Germinal center (tissue), 1 donor: ENCODE measurements at regions not wholly inside any gene's neighbourhood (a gene's known extent, or its start where the extent isn't known, plus 50 kb on each side); places are given as distances from the start of the nearest gene placed in this dataset.

Source experiments
- DNase-seq: peaks from one replicate; pipeline ENCODE4 v3.0.0; 2012; ENCODE audit warnings: mixed read lengths, low spot score

- no peak for DNase-seq
Observed at GRCh38 chr3:117463276-117464115, 753.9 kb downstream of the TUSC7 start.

- no peak for DNase-seq
Observed at GRCh38 chr3:117471831-117472230, 762.3 kb downstream of the TUSC7 start.

DNA sequence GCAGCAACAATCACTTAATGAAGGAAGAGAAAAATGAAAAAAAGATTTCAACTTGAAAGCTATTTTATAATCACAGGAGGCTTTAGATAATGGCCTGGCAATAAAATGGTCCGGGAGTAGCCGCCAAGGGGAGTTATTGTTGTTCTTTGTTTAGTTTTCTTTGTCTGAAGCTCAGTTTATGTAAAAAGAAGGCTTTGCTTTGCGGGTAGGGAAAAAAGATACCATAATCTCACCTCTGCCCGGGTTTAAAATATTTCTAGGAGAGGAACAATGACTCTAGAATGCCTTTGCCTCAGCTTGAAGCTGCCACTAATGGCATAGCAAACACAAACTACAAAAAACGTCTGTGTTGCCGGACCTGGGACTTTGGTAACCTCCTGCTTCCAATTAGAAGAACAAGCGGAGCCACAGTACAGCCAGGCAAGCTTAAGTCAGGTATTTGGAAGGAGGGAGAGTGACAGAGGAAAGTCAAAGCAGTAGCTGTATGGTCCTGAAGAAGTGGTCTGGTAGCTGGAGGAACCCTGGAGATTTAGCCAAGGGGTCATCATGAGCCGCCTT is 764.5 kb downstream of the TUSC7 start:
- DNase-seq = no peak

GRCh38 chr3:117476572-117476971 is 767.0 kb downstream of the TUSC7 start:
- no peak for DNase-seq

DNA sequence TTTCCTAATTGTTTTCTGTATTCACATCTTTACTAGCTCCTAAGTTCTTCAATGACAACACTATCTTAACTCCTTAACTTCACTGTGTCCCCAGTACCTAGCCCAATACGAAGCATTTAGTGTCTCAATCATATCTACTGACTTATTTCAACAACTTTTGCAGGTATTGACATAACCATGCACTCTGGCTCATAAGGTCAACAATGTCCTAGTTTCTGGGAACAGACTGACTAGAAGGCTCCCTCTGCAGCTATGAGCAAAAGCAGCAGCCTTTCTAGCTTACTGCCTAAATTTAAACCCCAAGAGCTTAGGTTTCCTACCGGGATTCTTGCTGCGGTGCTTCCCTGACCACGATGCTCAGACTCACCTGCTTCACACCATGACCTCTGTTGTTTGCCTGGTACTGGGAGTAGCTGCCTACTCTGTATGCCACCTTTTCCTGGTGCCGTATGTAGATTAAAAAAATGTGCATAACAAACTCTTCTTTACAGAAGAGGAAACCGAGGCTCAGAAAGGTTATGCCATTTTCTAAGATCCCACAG is 767.7 kb downstream of the TUSC7 start:
- no peak for DNase-seq

- no peak for DNase-seq
Observed at GRCh38 chr3:117479095-117479494, 769.5 kb downstream of the TUSC7 start.

- DNase-seq = no peak
Observed at GRCh38 chr3:117480525-117480924, 770.9 kb downstream of the TUSC7 start.

DNA sequence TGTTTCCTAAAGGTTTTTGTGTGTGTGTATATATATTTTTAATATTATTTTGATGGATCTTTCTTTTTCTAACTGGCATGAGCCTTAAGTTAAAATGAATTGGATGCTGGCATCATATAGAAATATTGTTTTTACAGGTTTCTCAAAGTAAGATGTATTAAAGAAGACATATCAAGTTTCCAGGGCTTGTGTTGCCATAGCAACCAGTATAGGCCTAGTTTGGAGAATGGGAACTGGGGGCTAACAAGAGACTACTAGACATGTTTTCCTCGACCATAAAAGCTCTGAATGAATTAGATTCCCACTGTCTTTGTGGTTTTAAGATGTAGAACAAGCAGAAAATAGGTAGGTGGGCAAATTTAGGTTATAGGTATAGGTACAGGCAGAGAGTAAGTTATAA is 771.4 kb downstream of the TUSC7 start:
- DNase-seq = no peak

DNA sequence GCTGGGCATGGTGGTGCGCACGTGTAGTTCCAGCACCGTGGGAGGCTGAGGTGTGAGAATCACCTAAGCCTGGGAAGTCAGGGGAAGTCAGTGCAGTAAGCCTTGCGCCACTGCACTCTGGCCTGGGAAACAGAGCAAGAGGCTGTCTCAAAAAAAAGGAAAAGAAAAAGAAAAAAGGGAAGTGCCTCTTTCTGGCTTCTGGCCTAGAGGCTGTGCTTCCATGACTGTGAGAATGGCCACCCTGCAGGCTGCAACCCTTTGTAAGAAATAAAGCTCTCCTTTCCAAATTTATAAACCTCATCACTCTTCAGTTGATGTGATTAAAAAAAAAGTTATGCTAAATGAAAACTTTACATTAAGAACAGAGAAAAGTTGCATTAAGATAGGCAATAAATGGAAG is 774.3 kb downstream of the TUSC7 start:
- no peak for DNase-seq

- DNase-seq = no peak
Observed at GRCh38 chr3:117485841-117486240, 776.3 kb downstream of the TUSC7 start.

GRCh38 chr3:117486719-117487716 is 777.4 kb downstream of the TUSC7 start:
- DNase-seq = no peak

DNA sequence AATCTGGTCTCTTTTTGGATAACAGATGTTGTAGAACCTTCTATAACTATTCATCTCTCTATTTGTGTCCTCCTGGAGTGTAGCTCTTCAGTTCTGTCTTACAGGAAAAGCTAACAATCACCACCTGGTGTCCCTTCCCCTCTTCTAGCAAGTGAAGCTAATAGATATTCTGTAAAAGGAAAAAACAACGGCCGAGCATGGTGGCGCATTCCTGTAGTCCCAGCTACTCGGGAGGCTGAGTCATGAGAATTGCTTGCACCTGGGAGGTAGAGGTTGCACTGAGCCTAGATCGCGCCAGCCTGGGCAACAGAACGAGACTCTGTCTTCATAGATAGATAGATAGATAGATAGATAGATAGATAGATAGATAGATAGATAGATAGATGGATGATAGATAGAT is 779.4 kb downstream of the TUSC7 start:
- no peak for DNase-seq

DNA sequence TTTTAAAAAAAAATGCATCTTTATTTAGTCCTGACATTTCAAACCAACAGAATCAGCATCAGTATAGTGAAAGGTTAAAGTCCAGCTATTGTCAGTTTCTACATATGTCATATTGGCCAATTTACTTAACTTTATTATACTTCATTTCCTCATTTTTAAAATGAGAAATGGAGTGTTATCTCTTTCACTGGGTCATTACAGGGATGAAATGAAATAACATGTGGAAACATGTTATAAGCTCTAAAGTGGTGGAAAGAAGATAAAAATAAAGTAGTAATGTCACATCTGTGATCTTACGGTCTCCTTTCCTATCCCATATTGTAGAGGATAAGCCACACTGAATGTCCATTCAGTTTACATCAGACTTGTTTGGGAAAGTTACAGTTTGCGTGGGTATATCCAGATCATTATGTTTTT is 780.1 kb downstream of the TUSC7 start:
- no peak for DNase-seq

- no peak for DNase-seq
Observed at GRCh38 chr3:117490716-117491115, 781.1 kb downstream of the TUSC7 start.

DNA sequence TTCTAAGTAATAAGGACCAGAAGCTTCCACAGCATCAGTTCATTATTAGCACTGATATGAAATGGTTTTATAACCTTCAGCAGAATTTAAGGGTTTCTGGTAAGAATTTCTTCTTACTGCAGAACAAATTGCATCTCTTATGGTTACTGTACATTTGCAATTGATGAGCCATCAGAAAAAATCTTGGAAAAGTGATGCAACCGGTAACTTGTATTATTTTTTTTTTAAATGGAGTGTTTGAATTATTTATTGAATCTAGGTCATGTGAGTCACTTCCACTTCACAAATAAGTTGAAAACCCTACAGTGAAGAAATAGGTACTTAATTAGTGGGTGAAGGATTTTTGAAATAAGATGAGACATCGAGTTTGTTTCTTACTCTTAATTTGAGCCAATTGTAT is 786.0 kb downstream of the TUSC7 start:
- no peak for DNase-seq

DNA sequence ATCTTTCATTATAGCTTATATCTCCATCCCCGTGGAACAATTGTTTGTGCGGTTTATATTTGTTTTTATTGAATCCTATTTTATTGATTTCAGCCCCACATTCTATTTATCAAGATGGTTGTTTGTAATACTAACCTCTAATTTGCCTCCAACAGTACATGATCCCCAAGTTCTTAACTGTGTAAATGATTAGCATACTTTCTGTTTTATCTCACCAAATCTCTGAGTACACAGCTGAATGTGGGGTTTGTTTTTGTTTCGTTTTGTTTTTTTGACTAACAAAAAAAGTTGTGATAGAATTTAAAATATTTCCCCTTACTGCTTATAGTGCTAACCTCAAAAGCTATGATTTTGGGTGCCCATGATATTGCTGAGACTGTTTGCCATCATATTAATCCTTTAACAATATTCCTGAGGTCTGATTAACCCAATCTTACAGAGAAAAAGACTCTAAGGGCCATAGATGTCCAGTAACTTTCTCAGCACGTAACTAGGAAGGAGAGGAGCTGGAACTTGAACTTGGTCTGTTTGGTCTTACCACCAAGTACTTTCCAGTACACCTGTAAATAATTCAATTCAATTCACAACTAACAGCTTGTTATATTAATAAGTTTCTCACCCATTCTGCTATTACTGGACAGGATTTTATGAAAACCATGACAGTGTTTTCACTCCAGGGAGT is 789.8 kb downstream of the TUSC7 start:
- DNase-seq = no peak

DNA sequence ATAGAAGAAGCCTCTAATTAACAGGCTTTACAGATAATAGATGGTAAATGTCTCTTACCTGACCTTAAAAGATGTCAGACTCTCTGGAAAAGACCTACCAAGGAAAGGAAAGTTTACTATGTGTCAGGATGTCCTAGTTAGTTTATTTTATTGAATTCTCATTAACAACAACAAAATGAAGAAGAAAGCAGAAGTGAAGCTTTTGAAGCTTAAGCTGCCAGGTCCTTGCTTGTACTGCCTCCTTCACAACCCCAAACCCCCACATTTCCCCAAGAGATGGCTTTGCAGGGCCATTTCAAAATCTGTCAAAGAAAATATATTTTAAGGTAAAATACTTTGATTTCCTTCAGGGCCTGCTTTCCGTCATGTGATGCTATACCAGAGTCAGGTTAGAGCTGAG is 798.4 kb downstream of the TUSC7 start:
- no peak for DNase-seq

DNA sequence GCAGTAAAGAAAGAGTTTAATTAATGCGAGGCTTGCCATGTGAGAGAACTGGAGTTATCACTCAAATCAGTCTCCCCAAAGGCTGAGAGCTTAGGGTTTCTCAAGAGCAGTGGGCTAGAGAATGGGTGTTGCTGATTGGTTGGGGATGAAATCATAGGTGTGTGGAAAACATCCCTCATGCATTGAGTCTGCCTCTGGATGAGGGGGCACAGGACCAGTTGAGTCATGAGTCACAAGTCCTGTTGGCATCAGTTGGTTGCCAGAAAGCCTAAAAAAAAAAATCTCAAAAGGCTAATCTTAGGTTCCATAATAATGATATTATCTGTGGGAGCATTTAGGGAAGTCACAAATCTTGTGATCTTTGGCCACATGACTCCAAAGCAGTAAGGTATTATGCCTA is 800.3 kb downstream of the TUSC7 start:
- no peak for DNase-seq

DNA sequence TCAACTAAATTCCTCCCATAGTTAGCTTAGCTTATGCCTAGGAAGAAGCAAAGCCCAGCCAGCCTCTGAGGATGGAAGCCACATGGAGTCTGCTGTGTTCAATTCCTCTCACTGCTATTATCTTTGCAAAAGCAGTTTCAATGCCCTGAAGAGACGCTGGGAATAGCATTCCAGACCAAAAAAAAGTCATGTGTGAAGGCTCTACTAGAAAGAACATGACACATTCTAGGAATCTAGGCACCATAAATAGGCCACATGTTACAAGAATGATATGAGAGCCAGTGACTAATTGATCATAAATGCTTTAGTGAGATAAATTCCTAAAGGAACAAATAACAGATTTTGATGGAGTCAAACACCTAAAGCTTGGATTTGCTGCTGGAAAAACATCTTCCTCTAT is 800.8 kb downstream of the TUSC7 start:
- no peak for DNase-seq

GRCh38 chr3:117512975-117513374 is 803.4 kb downstream of the TUSC7 start:
- no peak for DNase-seq

- DNase-seq = no peak
Observed at GRCh38 chr3:117515309-117515708, 805.7 kb downstream of the TUSC7 start.

DNA sequence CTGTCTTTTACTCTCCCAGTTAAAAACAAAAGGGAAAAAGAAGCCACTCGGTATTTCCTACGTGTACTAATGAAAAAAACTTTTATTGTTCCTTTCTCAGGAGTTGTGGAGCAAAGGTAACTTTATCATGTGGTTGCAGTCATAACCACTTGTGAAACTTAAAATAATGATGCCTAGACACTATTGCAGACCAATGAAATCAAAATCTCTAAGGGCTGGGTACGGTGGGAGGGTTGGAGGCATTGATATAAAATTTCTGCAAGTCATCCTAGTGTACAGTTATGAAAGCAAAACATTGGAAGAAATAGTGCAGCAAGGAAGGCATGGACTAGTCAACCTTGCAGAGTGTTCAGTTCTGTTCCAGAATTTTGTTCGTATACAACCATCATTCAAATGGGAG is 808.8 kb downstream of the TUSC7 start:
- no peak for DNase-seq
